AG09309 (cell line): ENCODE measurements at regions not wholly inside any gene's neighbourhood (a gene's known extent, or its start where the extent isn't known, plus 50 kb on each side); places are given as distances from the start of the nearest gene placed in this dataset.

Experiments
- DNase-seq: peaks from one replicate; pipeline ENCODE4 v3.0.0-alpha.2; 2010; ENCODE audit warnings: low read depth
- H3K4me3 ChIP-seq: 2 replicates; pipeline ENCODE4 v1.5.1; 2011; ENCODE audit warnings: mild to moderate bottlenecking, low read depth, low read length, moderate library complexity; ENCODE audit not compliant: control insufficient read depth
- CTCF ChIP-seq: IDR thresholded peaks from 2 replicates; pipeline ENCODE4 v1.5.1; 2011; ENCODE audit warnings: mild to moderate bottlenecking, low read depth, low read length, inconsistent platforms; ENCODE audit not compliant: insufficient read depth, control insufficient read depth; ENCODE audit errors: missing control alignments

- no peak for TF ChIP-seq CTCF
- no peak for DNase-seq
- H3K4me3 ChIP-seq, result no peak overlapping the region
Measured at GRCh38 chr12:60393093-60393492, 797.3 kb downstream of the SLC16A7 start.

GRCh38 chr12:60394665-60395064 lies 798.8 kb downstream of the SLC16A7 start:
- TF ChIP-seq CTCF, result no peak
- H3K4me3 ChIP-seq, result no peak overlapping the region
- peak; percentile 90 for DNase-seq

GRCh38 chr12:60398547-60398946 lies 802.7 kb downstream of the SLC16A7 start:
- no peak for DNase-seq
- TF ChIP-seq CTCF, result no peak
- H3K4me3 ChIP-seq, result no peak overlapping the region

- H3K4me3 ChIP-seq, result no peak overlapping the region
- no peak for DNase-seq
- TF ChIP-seq CTCF, result no peak
Measured at GRCh38 chr12:60399064-60399463, 803.2 kb downstream of the SLC16A7 start.

- no peak overlapping the region for H3K4me3 ChIP-seq
- no peak for DNase-seq
- TF ChIP-seq CTCF, result no peak
Measured at GRCh38 chr12:60402996-60403395, 807.2 kb downstream of the SLC16A7 start.

GRCh38 chr12:60415351-60415750 lies 819.5 kb downstream of the SLC16A7 start:
- no peak for TF ChIP-seq CTCF
- DNase-seq, result peak; percentile 51
- H3K4me3 ChIP-seq, result no peak overlapping the region

- no peak overlapping the region for H3K4me3 ChIP-seq
- no peak for TF ChIP-seq CTCF
- DNase-seq, result no peak
Measured at GRCh38 chr12:60419986-60420385, 824.2 kb downstream of the SLC16A7 start.
